HepG2 (cell line): ENCODE measurements at regions not wholly inside any gene's neighbourhood (a gene's known extent, or its start where the extent isn't known, plus 50 kb on each side); places are given as distances from the start of the nearest gene placed in this dataset.

ENCODE experiments used
- BCL6 ChIP-seq: IDR thresholded peaks from 2 replicates; pipeline ENCODE4 v1.6.1; 2016; ENCODE audit warnings: missing genetic modification reagents, missing compliant biosample characterization
- CC2D1A ChIP-seq: sonication (generic); formaldehyde crosslinking; IDR thresholded peaks from 2 replicates; pipeline ENCODE4 v1.8.1; 2023; ENCODE audit warnings: mild to moderate bottlenecking, missing genetic modification reagents
- HOXA5 ChIP-seq: sonication (generic); formaldehyde crosslinking; IDR thresholded peaks from 2 replicates; pipeline ENCODE4 v1.4.0; 2020; ENCODE audit warnings: missing genetic modification reagents
- ISX ChIP-seq: sonication (generic); formaldehyde crosslinking; conservative IDR thresholded peaks from 2 replicates; pipeline ENCODE4 v1.5.0; 2020; ENCODE audit warnings: missing genetic modification reagents
- KAT8 ChIP-seq: IDR thresholded peaks from 2 replicates; pipeline ENCODE4 v1.6.1; 2016; ENCODE audit warnings: missing genetic modification reagents, missing compliant biosample characterization
- KLF13 ChIP-seq: sonication (generic); formaldehyde crosslinking; IDR thresholded peaks from 2 replicates; pipeline ENCODE4 v1.4.0; 2020; ENCODE audit warnings: mild to moderate bottlenecking, missing genetic modification reagents
- MAFF ChIP-seq: IDR thresholded peaks from 2 replicates; pipeline ENCODE4 v1.6.1; 2011; ENCODE audit warnings: low read depth, low read length, improper control_type of control experiment
- MAFK ChIP-seq, 2 experiments: IDR thresholded peaks in 1 of 2; conservative IDR thresholded peaks in 1 of 2; 2 replicates each; pipeline ENCODE4 v1.6.1; 2011; ENCODE audit warnings: improper control_type of control experiment in 2 of 2, low read length in 2 of 2
- NCOA1 ChIP-seq: sonication (generic); formaldehyde crosslinking; IDR thresholded peaks from 2 replicates; pipeline ENCODE4 v1.9.0; 2021; ENCODE audit warnings: missing genetic modification reagents
- POLR2A ChIP-seq, 2 experiments: IDR thresholded peaks; 2 replicates each; pipeline ENCODE4 v1.6.1; 2011; ENCODE audit warnings: low read depth in 2 of 2, low read length in 2 of 2, mild to moderate bottlenecking in 1 of 2, moderate library complexity in 1 of 2; ENCODE audit not compliant: insufficient read depth in 1 of 2
- PTBP1 ChIP-seq: fragments of 200-400 bp; formaldehyde crosslinking; IDR thresholded peaks from 2 replicates; pipeline ENCODE4 v1.6.1; 2018; ENCODE audit warnings: low read length, low read depth; ENCODE audit not compliant: poor library complexity, severe bottlenecking
- RFX1 ChIP-seq: fragments of 450-650 bp; IDR thresholded peaks from 2 replicates; pipeline ENCODE4 v1.6.1; 2017
- SAP130 ChIP-seq: IDR thresholded peaks from 2 replicates; pipeline ENCODE4 v1.6.1; 2016; ENCODE audit warnings: low read depth
- SOX6 ChIP-seq, 2 experiments: fragments of 450-650 bp in 1 of 2; sonication (generic) in 1 of 2; formaldehyde crosslinking in 1 of 2; IDR thresholded peaks; 2 replicates each; pipeline versions ENCODE4 v1.4.0 to v1.6.1; 2017 to 2020; ENCODE audit warnings: antibody characterized with exemption in 1 of 2, mild to moderate bottlenecking in 1 of 2, missing genetic modification reagents in 1 of 2
- ZNF180 ChIP-seq: sonication (generic); formaldehyde crosslinking; IDR thresholded peaks from 2 replicates; pipeline ENCODE4 v1.4.0; 2020; ENCODE audit warnings: low read depth, missing genetic modification reagents, borderline replicate concordance
- ZNF281 ChIP-seq: sonication (generic); formaldehyde crosslinking; IDR thresholded peaks from 2 replicates; pipeline ENCODE4 v1.4.0; 2020; ENCODE audit warnings: missing genetic modification reagents, borderline replicate concordance
- ZNF451 ChIP-seq: sonication (generic); formaldehyde crosslinking; IDR thresholded peaks from 2 replicates; pipeline ENCODE4 v1.5.0; 2020; ENCODE audit warnings: mild to moderate bottlenecking, missing genetic modification reagents
- ZNF709 ChIP-seq: sonication (generic); formaldehyde crosslinking; IDR thresholded peaks from 2 replicates; pipeline ENCODE4 v1.5.0; 2020; ENCODE audit warnings: mild to moderate bottlenecking, missing genetic modification reagents
- ZNF788 ChIP-seq: sonication (generic); formaldehyde crosslinking; IDR thresholded peaks from 2 replicates; pipeline ENCODE4 v1.5.0; 2020; ENCODE audit warnings: mild to moderate bottlenecking, missing genetic modification reagents, borderline replicate concordance
- ZNF800 ChIP-seq: sonication (generic); formaldehyde crosslinking; IDR thresholded peaks from 2 replicates; pipeline ENCODE4 v1.4.0; 2020; ENCODE audit warnings: missing genetic modification reagents
- TF ChIP-seq, protein P1 (sequence below): IDR thresholded peaks from 2 replicates; pipeline ENCODE4 v1.4.0; 2020; ENCODE audit warnings: mild to moderate bottlenecking, missing genetic modification reagents
- TF ChIP-seq, protein P2 (sequence below): IDR thresholded peaks from 2 replicates; pipeline ENCODE4 v1.6.1; 2012; ENCODE audit warnings: inconsistent platforms

GRCh38 chr12:11959117-11959823, 111.5 kb upstream of the BCL2L14 start (continued):
- TF ChIP-seq ZNF281 (CRISPR knock-in tag) (no peak), POLR2A (IDR thresholded peaks at IDR 0.05; ENCODE audit: insufficient read depth in 1 of 2, low read depth in 2 of 2, low read length in 2 of 2) (no peak), ISX (CRISPR knock-in tag) (no peak), KLF13 (CRISPR knock-in tag) (no peak), KAT8 (no peak), MAFK (conservative IDR thresholded peaks at IDR 0.05 in 1 of 2, IDR thresholded peaks at IDR 0.05 in 1 of 2; ENCODE audit: low read length in 2 of 2) (peak in 1 of 2 experiments; percentile 24; a peak in 2 of 4 replicates), SOX6 (IDR thresholded peaks at IDR 0.05) (no peak), SOX6 (CRISPR knock-in tag; IDR thresholded peaks at IDR 0.05) (peak; percentile 76), PTBP1 (no peak), BCL6 (CRISPR knock-in tag) (peak; percentile 42; the same call in 1 of the 2 replicates), SAP130 (CRISPR knock-in tag) (no peak), ZNF788 (CRISPR knock-in tag) (0 out of 2 replicates have a peak, but pooled peaks have one; percentile 23), HOXA5 (CRISPR knock-in tag) (no peak), MAFF (peak; percentile 48; the same call in 1 of the 2 replicates), ZNF800 (no peak), ZNF180 (no peak), CC2D1A (CRISPR knock-in tag) (no peak), ZNF709 (CRISPR knock-in tag) (no peak), RFX1 (no peak), NCOA1 (no peak), ZNF451 (CRISPR knock-in tag) (no peak)
- TF ChIP-seq, protein P1, sequence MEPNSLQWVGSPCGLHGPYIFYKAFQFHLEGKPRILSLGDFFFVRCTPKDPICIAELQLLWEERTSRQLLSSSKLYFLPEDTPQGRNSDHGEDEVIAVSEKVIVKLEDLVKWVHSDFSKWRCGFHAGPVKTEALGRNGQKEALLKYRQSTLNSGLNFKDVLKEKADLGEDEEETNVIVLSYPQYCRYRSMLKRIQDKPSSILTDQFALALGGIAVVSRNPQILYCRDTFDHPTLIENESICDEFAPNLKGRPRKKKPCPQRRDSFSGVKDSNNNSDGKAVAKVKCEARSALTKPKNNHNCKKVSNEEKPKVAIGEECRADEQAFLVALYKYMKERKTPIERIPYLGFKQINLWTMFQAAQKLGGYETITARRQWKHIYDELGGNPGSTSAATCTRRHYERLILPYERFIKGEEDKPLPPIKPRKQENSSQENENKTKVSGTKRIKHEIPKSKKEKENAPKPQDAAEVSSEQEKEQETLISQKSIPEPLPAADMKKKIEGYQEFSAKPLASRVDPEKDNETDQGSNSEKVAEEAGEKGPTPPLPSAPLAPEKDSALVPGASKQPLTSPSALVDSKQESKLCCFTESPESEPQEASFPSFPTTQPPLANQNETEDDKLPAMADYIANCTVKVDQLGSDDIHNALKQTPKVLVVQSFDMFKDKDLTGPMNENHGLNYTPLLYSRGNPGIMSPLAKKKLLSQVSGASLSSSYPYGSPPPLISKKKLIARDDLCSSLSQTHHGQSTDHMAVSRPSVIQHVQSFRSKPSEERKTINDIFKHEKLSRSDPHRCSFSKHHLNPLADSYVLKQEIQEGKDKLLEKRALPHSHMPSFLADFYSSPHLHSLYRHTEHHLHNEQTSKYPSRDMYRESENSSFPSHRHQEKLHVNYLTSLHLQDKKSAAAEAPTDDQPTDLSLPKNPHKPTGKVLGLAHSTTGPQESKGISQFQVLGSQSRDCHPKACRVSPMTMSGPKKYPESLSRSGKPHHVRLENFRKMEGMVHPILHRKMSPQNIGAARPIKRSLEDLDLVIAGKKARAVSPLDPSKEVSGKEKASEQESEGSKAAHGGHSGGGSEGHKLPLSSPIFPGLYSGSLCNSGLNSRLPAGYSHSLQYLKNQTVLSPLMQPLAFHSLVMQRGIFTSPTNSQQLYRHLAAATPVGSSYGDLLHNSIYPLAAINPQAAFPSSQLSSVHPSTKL (CRISPR knock-in tag): 0 out of 2 replicates have a peak, but pooled peaks have one; percentile 30
- TF ChIP-seq, protein P2, sequence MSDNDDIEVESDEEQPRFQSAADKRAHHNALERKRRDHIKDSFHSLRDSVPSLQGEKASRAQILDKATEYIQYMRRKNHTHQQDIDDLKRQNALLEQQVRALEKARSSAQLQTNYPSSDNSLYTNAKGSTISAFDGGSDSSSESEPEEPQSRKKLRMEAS: 0 out of 2 replicates have a peak, but pooled peaks have one; percentile 20
